ENCODE measurements at regions not wholly inside any gene's neighbourhood (a gene's known extent, or its start where the extent isn't known, plus 50 kb on each side); places are given as distances from the start of the nearest gene placed in this dataset.

DNA sequence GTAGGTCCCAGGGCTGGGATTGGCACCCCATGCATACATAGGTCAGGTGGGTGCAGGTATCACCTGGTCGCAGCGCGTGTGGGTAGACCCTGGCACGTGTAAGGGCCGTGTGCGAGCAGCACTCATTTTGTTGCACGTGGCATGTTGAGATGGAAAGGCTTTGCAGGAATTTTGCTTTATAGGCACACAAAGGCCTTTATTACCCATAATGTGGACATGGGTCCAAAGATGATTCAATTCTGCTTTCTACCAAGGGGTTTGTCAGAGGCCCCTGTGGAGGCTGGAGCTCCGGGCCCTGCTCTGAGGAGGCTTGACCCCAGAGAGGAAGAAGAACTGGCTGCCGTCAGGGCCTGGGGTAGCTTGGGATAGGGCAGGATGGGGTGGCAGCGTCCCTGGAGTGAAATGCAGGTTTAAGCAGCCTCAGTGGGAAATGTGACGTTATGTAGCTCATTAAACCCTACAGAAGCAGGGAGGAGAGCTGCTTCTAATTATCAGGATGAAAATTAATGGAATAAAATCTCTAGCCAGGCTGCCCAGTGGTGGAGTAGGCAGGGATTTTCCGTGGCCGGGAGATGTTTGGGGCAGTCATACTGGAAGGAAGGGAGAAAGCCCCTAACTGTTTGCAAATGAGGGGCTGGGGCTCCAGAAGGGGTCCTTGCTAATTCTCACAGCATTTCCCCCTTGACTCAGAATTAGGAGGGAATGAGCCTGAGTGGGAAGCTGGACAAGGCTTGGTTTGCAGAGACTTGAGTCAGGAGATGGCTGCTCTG, 103.3 kb upstream of the PITX1 start:
- WGBS, 2 donors (ENCODE audit: low coverage in 1 of 2): 91 to 100% methylated on average over 7 to 13 of the region's 13 CpGs
- intact Hi-C loops (cut with DNase I; ENCODE audit: low total_unique reads) (no loop called here), in situ Hi-C loops (cut with MboI; ENCODE audit: low pct_ligation_motif_present in 1 of 4, low pct_unique_long_range_greater_than_20kb in 1 of 4, low sequenced_read_pairs in 3 of 4) (no loop called here)

GRCh38 chr5:135136546-135136945, 102.5 kb upstream of the PITX1 start:
- H3K9me3 ChIP-seq: no peaks in the 10 kb centered on the region
- WGBS, 2 donors (ENCODE audit: low coverage in 1 of 2): 76 to 80% methylated on average over 1 to 2 of the region's 2 CpGs
- H3K27me3 ChIP-seq: no peaks in the 10 kb centered on the region
- intact Hi-C loops (cut with DNase I; ENCODE audit: low total_unique reads): no loop called here
- H3K4me1 ChIP-seq: peaks cover 12 to 64% (median 42%) of the 10 kb centered on the region in 4 donors
- in situ Hi-C loops (cut with MboI; ENCODE audit: low pct_ligation_motif_present in 1 of 4, low pct_unique_long_range_greater_than_20kb in 1 of 4, low sequenced_read_pairs in 3 of 4): no loop called here
- peak overlapping the region in 1 of 4 donors; percentile 24 for H3K27ac ChIP-seq
- H3K4me3 ChIP-seq: no peak overlapping the region
- TF ChIP-seq POLR2AphosphoS5 (IDR thresholded peaks at IDR 0.05) (no peak), POLR2A (IDR thresholded peaks at IDR 0.05) (no peak), CTCF (IDR thresholded peaks at IDR 0.05) (no peak), EP300 (IDR thresholded peaks at IDR 0.05; ENCODE audit: low read depth) (no peak)
- no peaks in the 10 kb centered on the region for H3K36me3 ChIP-seq
- DNase-seq: no peak

More for the DNA sequence above, 103.3 kb upstream of the PITX1 start:
- Histone ChIP-seq H3K4me3 (no peak overlapping the region), H3K9me3 (no peaks in the 10 kb centered on the region), H3K27me3 (no peaks in the 10 kb centered on the region), H3K27ac (peak overlapping the region in 2 of 4 donors; percentile 66 to 71), H3K4me1 (peaks cover 12 to 59% (median 45%) of the 10 kb centered on the region in 4 donors), H3K36me3 (no peaks in the 10 kb centered on the region)
- no peak for DNase-seq
- TF ChIP-seq POLR2AphosphoS5 (IDR thresholded peaks at IDR 0.05) (no peak), POLR2A (IDR thresholded peaks at IDR 0.05) (no peak), EP300 (IDR thresholded peaks at IDR 0.05; ENCODE audit: low read depth) (no peak), CTCF (IDR thresholded peaks at IDR 0.05) (no peak)

- Histone ChIP-seq H3K4me3 (no peak overlapping the region), H3K36me3 (no peaks in the 10 kb centered on the region), H3K9me3 (no peaks in the 10 kb centered on the region), H3K27ac (peak overlapping the region in 2 of 4 donors; percentile 45 to 76), H3K27me3 (no peaks in the 10 kb centered on the region), H3K4me1 (peaks cover 12 to 63% (median 35%) of the 10 kb centered on the region in 4 donors)
- intact Hi-C loops (cut with DNase I; ENCODE audit: low total_unique reads) (no loop called here), in situ Hi-C loops (cut with MboI; ENCODE audit: low pct_ligation_motif_present in 1 of 4, low pct_unique_long_range_greater_than_20kb in 1 of 4, low sequenced_read_pairs in 3 of 4) (no loop called here)
- 41% methylated on average over 13 of the region's 14 CpGs; no CpG with 5 or more reads in 1 of the 2 donors for WGBS, 2 donors (ENCODE audit: low coverage in 1 of 2)
- TF ChIP-seq POLR2AphosphoS5 (IDR thresholded peaks at IDR 0.05): peak in 2 of 3 donors; percentile 51 to 64
- no peak for TF ChIP-seq CTCF (IDR thresholded peaks at IDR 0.05)
- TF ChIP-seq POLR2A (IDR thresholded peaks at IDR 0.05): no peak
- TF ChIP-seq EP300 (IDR thresholded peaks at IDR 0.05; ENCODE audit: low read depth): peak; percentile 27
- peak; percentile 89 for DNase-seq
Observed at GRCh38 chr5:135135530-135136226, 101.7 kb upstream of the PITX1 start.

- in situ Hi-C loops (cut with MboI; ENCODE audit: low pct_ligation_motif_present in 1 of 4, low pct_unique_long_range_greater_than_20kb in 1 of 4, low sequenced_read_pairs in 3 of 4): no loop called here
- DNase-seq: peak; percentile 63
- Histone ChIP-seq H3K4me1 (peaks cover 12 to 55% (median 31%) of the 10 kb centered on the region in 4 donors), H3K9me3 (no peaks in the 10 kb centered on the region), H3K36me3 (no peaks in the 10 kb centered on the region), H3K27ac (peak overlapping the region; percentile 34 to 76 (median 46)), H3K4me3 (no peak overlapping the region), H3K27me3 (no peaks in the 10 kb centered on the region)
- WGBS, 2 donors (ENCODE audit: low coverage in 1 of 2): 66 to 100% methylated on average over 1 to 7 of the region's 7 CpGs
- no peak for TF ChIP-seq EP300 (IDR thresholded peaks at IDR 0.05; ENCODE audit: low read depth)
- TF ChIP-seq POLR2AphosphoS5 (IDR thresholded peaks at IDR 0.05): no peak
- TF ChIP-seq CTCF (IDR thresholded peaks at IDR 0.05): no peak
- TF ChIP-seq POLR2A (IDR thresholded peaks at IDR 0.05): no peak
- intact Hi-C loops (cut with DNase I; ENCODE audit: low total_unique reads): no loop called here
Observed at GRCh38 chr5:135134691-135135381, 100.8 kb upstream of the PITX1 start.
